ENCODE measurements at regions not wholly inside any gene's neighbourhood (a gene's known extent, or its start where the extent isn't known, plus 50 kb on each side); places are given as distances from the start of the nearest gene placed in this dataset.

GRCh38 chr12:127650626-127651025 lies 616.3 kb upstream of the TMEM132C start:
- BruUV-seq (replicated peaks), result no TSS peak
- Histone ChIP-seq H3F3A (ENCODE audit: low read length, unreplicated experiment) (no peaks in the 10 kb centered on the region), H4K20me1 (ENCODE audit: low read length) (no peaks in the 10 kb centered on the region), H3K79me2 (ENCODE audit: low read length) (no peaks in the 10 kb centered on the region), H3K9me3 (ENCODE audit: low read length) (no peaks in the 10 kb centered on the region), H3K4me1 (ENCODE audit: insufficient read depth, low read length) (no peaks in the 10 kb centered on the region), H3K9ac (ENCODE audit: low read length) (no peak overlapping the region), H3K4me2 (ENCODE audit: low read length) (no peak overlapping the region), H3K27me3 (ENCODE audit: low read length) (peaks cover 56% of the 10 kb centered on the region), H3K27ac (ENCODE audit: low read length) (no peak overlapping the region), H3K9me2 (replicated peaks; ENCODE audit: low read length) (no peaks in the 10 kb centered on the region), H2AFZ (ENCODE audit: low read length) (no peak overlapping the region), H3K36me3 (ENCODE audit: low read depth, low read length) (no peaks in the 10 kb centered on the region), H3K4me3 (ENCODE audit: low read length) (no peak overlapping the region)
- ATAC-seq, result no peak
- no peak for TF ChIP-seq EZH2phosphoT487 (IDR thresholded peaks at IDR 0.05; ENCODE audit: borderline replicate concordance, low read length)
- TF ChIP-seq CTCF (conservative IDR thresholded peaks at IDR 0.05; ENCODE audit: low read depth, low read length), result no peak
- TF ChIP-seq EZH2 (IDR thresholded peaks at IDR 0.05; ENCODE audit: low read length, unreplicated experiment), result no peak
- no peak for DNase-seq
- ChIA-PET CTCF (no interaction called here), POLR2A (ENCODE audit: unreplicated experiment) (no interaction called here)
- intact Hi-C loops (cut with micrococcal nuclease), result no loop called here

- Histone ChIP-seq H3K9ac (ENCODE audit: low read length) (no peak overlapping the region), H3K27me3 (ENCODE audit: low read length) (peaks cover 53% of the 10 kb centered on the region; the same call in 1 of the 2 replicates), H3K79me2 (ENCODE audit: low read length) (no peaks in the 10 kb centered on the region), H3K36me3 (ENCODE audit: low read depth, low read length) (no peaks in the 10 kb centered on the region), H4K20me1 (ENCODE audit: low read length) (no peaks in the 10 kb centered on the region), H3K4me1 (ENCODE audit: insufficient read depth, low read length) (0 out of 2 replicates have a peak, but pooled peaks cover 5% of the 10 kb centered on the region), H3K9me2 (replicated peaks; ENCODE audit: low read length) (no peaks in the 10 kb centered on the region), H3K4me2 (ENCODE audit: low read length) (no peak overlapping the region), H3F3A (ENCODE audit: low read length, unreplicated experiment) (no peaks in the 10 kb centered on the region), H3K9me3 (ENCODE audit: low read length) (no peaks in the 10 kb centered on the region), H2AFZ (ENCODE audit: low read length) (no peak overlapping the region), H3K4me3 (ENCODE audit: low read length) (no peak overlapping the region), H3K27ac (ENCODE audit: low read length) (no peak overlapping the region)
- TF ChIP-seq EZH2 (IDR thresholded peaks at IDR 0.05; ENCODE audit: low read length, unreplicated experiment) (no peak), CTCF (conservative IDR thresholded peaks at IDR 0.05; ENCODE audit: low read depth, low read length) (no peak), EZH2phosphoT487 (IDR thresholded peaks at IDR 0.05; ENCODE audit: borderline replicate concordance, low read length) (no peak)
- no TSS peak for BruUV-seq (replicated peaks)
- CTCF ChIA-PET, result no interaction called here
- POLR2A ChIA-PET (ENCODE audit: unreplicated experiment), result no interaction called here
- no peak for DNase-seq
- ATAC-seq, result no peak
- intact Hi-C loops (cut with micrococcal nuclease), result no loop called here
These were observed 614.7 kb upstream of the TMEM132C start for GRCh38 chr12:127652281-127652680.

GRCh38 chr12:127654383-127654985 lies 612.5 kb upstream of the TMEM132C start:
- BruUV-seq (replicated peaks), result no TSS peak
- no peak for ATAC-seq
- Histone ChIP-seq H3F3A (ENCODE audit: low read length, unreplicated experiment) (no peaks in the 10 kb centered on the region), H3K4me1 (ENCODE audit: insufficient read depth, low read length) (0 out of 2 replicates have a peak, but pooled peaks cover 5% of the 10 kb centered on the region), H2AFZ (ENCODE audit: low read length) (no peak overlapping the region), H3K9me2 (replicated peaks; ENCODE audit: low read length) (no peaks in the 10 kb centered on the region), H4K20me1 (ENCODE audit: low read length) (no peaks in the 10 kb centered on the region), H3K36me3 (ENCODE audit: low read depth, low read length) (no peaks in the 10 kb centered on the region), H3K4me3 (ENCODE audit: low read length) (no peak overlapping the region), H3K9me3 (ENCODE audit: low read length) (no peaks in the 10 kb centered on the region), H3K4me2 (ENCODE audit: low read length) (no peak overlapping the region), H3K27me3 (ENCODE audit: low read length) (peaks cover 43% of the 10 kb centered on the region), H3K27ac (ENCODE audit: low read length) (no peak overlapping the region), H3K79me2 (ENCODE audit: low read length) (no peaks in the 10 kb centered on the region), H3K9ac (ENCODE audit: low read length) (no peak overlapping the region)
- no peak for DNase-seq
- ChIA-PET CTCF (no interaction called here), POLR2A (ENCODE audit: unreplicated experiment) (no interaction called here)
- TF ChIP-seq EZH2phosphoT487 (IDR thresholded peaks at IDR 0.05; ENCODE audit: borderline replicate concordance, low read length) (no peak), CTCF (conservative IDR thresholded peaks at IDR 0.05; ENCODE audit: low read depth, low read length) (no peak), EZH2 (IDR thresholded peaks at IDR 0.05; ENCODE audit: low read length, unreplicated experiment) (no peak)
- intact Hi-C loops (cut with micrococcal nuclease), result no loop called here

Measured in PC-3 (cell line).